Stimulated activated memory B cell treated with anti-CD40 and anti-IgM and Interleukin-4, amounts not matched to agents 10 μg/mL and 1 μg/mL and 100 μg/mL, for 72 hours (primary cell): ENCODE measurements at regions not wholly inside any gene's neighbourhood (a gene's known extent, or its start where the extent isn't known, plus 50 kb on each side); places are given as distances from the start of the nearest gene placed in this dataset.

Experiments used
- ATAC-seq: fragments of 150-1000 bp; cut with Tn5 transposase; 2 replicates; pipeline ENCODE4 v1.10.0; 2021
- H3K27ac Mint-ChIP-seq: one replicate; pipeline ENCODE4 v1.8.0; 2022; ENCODE audit warnings: mild to moderate bottlenecking, mixed read lengths
- H3K27me3 Mint-ChIP-seq: one replicate; pipeline ENCODE4 v1.8.0; 2022; ENCODE audit warnings: mixed read lengths
- H3K36me3 Mint-ChIP-seq: one replicate; pipeline ENCODE4 v1.8.0; 2022; ENCODE audit warnings: mixed read lengths
- H3K4me1 Mint-ChIP-seq: one replicate; pipeline ENCODE4 v1.8.0; 2022; ENCODE audit warnings: mixed read lengths
- H3K4me3 Mint-ChIP-seq: one replicate; pipeline ENCODE4 v1.8.0; 2022; ENCODE audit warnings: mild to moderate bottlenecking, moderate library complexity, mixed read lengths
- H3K9me3 Mint-ChIP-seq: one replicate; pipeline ENCODE4 v1.8.0; 2022; ENCODE audit warnings: mixed read lengths

- H3K27me3 Mint-ChIP-seq, result no peaks in the 10 kb centered on the region
- H3K9me3 Mint-ChIP-seq, result no peaks in the 10 kb centered on the region
- H3K4me3 Mint-ChIP-seq, result no peak overlapping the region
- no peaks in the 10 kb centered on the region for H3K36me3 Mint-ChIP-seq
- H3K4me1 Mint-ChIP-seq, result no peaks in the 10 kb centered on the region
- no peak overlapping the region for H3K27ac Mint-ChIP-seq
- ATAC-seq, result no peak
These were observed 103.9 kb upstream of the TMEM132C start for GRCh38 chr12:128163086-128163485.

GRCh38 chr12:128164533-128164932 lies 102.4 kb upstream of the TMEM132C start:
- no peak for ATAC-seq
- Mint-ChIP-seq H3K4me1 (no peaks in the 10 kb centered on the region), H3K4me3 (no peak overlapping the region), H3K27me3 (peaks cover 7% of the 10 kb centered on the region), H3K27ac (no peak overlapping the region), H3K9me3 (no peaks in the 10 kb centered on the region), H3K36me3 (no peaks in the 10 kb centered on the region)

- no peaks in the 10 kb centered on the region for H3K9me3 Mint-ChIP-seq
- H3K27me3 Mint-ChIP-seq, result peaks cover 7% of the 10 kb centered on the region
These were observed 101.6 kb upstream of the TMEM132C start for GRCh38 chr12:128165387-128165786.

DNA sequence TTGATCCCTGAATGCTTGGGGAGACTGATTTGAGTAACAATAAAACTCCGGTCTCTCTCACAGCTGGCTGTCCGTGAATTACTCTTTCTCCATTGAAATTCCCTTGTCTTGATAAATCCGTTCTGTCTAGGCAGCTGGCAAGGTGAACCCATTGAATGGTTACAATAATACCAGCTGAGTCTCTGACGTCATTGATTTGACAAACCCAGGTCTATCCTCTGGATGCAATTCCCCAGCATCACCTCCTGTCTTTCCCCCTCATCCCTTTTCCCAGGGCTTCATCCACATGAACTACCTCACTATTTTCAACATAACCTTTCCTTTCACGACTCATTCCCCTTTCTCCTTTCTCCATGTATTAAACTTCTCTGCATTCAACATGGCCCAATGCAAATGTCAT lies 98.7 kb upstream of the TMEM132C start:
- Mint-ChIP-seq H3K27me3 (peaks cover 7% of the 10 kb centered on the region), H3K36me3 (no peaks in the 10 kb centered on the region), H3K4me1 (no peaks in the 10 kb centered on the region), H3K4me3 (no peak overlapping the region), H3K27ac (no peak overlapping the region), H3K9me3 (peaks cover 2% of the 10 kb centered on the region)
- ATAC-seq, result no peak

More at GRCh38 chr12:128165387-128165786, 101.6 kb upstream of the TMEM132C start:
- H3K36me3 Mint-ChIP-seq, result no peaks in the 10 kb centered on the region
- no peaks in the 10 kb centered on the region for H3K4me1 Mint-ChIP-seq
- no peak overlapping the region for H3K4me3 Mint-ChIP-seq
- no peak for ATAC-seq
- H3K27ac Mint-ChIP-seq, result no peak overlapping the region

- no peak overlapping the region for H3K27ac Mint-ChIP-seq
- H3K9me3 Mint-ChIP-seq, result peaks cover 5% of the 10 kb centered on the region
- H3K36me3 Mint-ChIP-seq, result no peaks in the 10 kb centered on the region
- peaks cover 7% of the 10 kb centered on the region for H3K27me3 Mint-ChIP-seq
- no peak for ATAC-seq
- no peaks in the 10 kb centered on the region for H3K4me1 Mint-ChIP-seq
- H3K4me3 Mint-ChIP-seq, result no peak overlapping the region
These were observed 96.8 kb upstream of the TMEM132C start for GRCh38 chr12:128170181-128170580.

DNA sequence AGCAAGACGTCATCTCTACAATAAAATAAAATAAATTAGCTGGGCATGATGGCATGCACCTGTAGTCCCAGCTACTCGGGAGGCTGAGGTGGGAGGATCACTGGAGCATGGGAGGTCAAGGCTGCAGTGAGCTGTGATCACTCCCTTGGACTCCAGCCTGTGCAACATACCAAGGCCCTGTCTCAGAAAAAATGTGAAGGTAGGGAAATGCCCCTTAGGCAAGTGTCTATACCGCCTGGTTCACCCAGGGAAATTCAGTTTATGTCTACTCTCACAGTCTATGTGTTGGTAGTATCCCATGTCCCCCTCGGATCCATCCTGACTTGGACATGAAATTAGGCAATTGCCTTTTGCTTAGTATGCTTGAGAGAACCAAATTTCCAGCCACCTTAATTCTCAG lies 88.4 kb upstream of the TMEM132C start:
- Mint-ChIP-seq H3K4me3 (no peak overlapping the region), H3K4me1 (no peaks in the 10 kb centered on the region), H3K36me3 (no peaks in the 10 kb centered on the region), H3K27ac (no peak overlapping the region), H3K9me3 (peaks cover 10% of the 10 kb centered on the region), H3K27me3 (no peaks in the 10 kb centered on the region)
- ATAC-seq, result no peak

- Mint-ChIP-seq H3K9me3 (peaks cover 7% of the 10 kb centered on the region), H3K36me3 (no peaks in the 10 kb centered on the region), H3K4me3 (no peak overlapping the region), H3K27me3 (no peaks in the 10 kb centered on the region), H3K4me1 (no peaks in the 10 kb centered on the region), H3K27ac (no peak overlapping the region)
- ATAC-seq, result no peak
These were observed 88.0 kb upstream of the TMEM132C start for GRCh38 chr12:128178966-128179365.

DNA sequence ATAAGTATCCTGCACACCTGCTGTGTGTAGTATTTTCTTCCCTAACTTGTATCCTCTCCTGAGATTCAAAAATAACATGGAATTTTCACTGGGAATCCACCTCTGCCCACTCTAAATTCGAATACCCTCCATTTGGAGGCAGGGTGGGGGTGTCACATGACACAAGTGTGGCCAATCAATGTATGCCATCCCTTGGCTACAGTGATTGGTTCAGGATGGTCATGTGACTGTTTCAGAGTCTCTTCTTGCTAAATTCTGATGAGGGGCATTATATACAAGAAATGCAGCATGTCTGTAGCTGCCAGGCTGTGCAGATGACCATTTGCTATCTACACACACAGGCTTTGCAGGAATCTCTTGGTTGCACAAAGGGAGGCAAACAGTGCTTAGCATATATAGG lies 86.8 kb upstream of the TMEM132C start:
- H3K4me3 Mint-ChIP-seq, result no peak overlapping the region
- no peaks in the 10 kb centered on the region for H3K36me3 Mint-ChIP-seq
- no peak for ATAC-seq
- no peak overlapping the region for H3K27ac Mint-ChIP-seq
- H3K4me1 Mint-ChIP-seq, result no peaks in the 10 kb centered on the region
- peaks cover 7% of the 10 kb centered on the region for H3K9me3 Mint-ChIP-seq
- no peaks in the 10 kb centered on the region for H3K27me3 Mint-ChIP-seq

DNA sequence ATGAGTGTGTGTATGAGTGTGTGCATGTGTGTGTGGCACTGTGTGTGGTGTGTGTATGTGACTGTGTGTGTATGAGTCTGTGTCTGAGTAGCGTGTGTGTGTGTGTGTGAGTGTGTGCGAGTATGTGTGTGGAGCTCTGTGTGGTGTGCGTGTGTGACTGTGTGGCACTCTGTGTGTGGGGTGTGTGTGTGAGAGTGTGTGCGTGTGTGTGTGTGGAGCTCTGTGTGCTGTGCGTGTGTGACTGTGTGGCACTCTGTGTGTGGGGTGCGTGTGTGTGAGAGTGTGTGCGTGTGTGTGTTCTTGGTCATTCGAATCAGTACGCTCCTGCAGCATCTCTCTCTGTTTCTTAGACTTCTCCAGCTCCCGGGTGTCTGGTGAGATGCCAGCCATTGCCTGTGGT lies 76.9 kb upstream of the TMEM132C start:
- H3K4me3 Mint-ChIP-seq, result no peak overlapping the region
- no peaks in the 10 kb centered on the region for H3K36me3 Mint-ChIP-seq
- no peak for ATAC-seq
- H3K27me3 Mint-ChIP-seq, result no peaks in the 10 kb centered on the region
- no peaks in the 10 kb centered on the region for H3K9me3 Mint-ChIP-seq
- H3K27ac Mint-ChIP-seq, result no peak overlapping the region
- no peaks in the 10 kb centered on the region for H3K4me1 Mint-ChIP-seq

DNA sequence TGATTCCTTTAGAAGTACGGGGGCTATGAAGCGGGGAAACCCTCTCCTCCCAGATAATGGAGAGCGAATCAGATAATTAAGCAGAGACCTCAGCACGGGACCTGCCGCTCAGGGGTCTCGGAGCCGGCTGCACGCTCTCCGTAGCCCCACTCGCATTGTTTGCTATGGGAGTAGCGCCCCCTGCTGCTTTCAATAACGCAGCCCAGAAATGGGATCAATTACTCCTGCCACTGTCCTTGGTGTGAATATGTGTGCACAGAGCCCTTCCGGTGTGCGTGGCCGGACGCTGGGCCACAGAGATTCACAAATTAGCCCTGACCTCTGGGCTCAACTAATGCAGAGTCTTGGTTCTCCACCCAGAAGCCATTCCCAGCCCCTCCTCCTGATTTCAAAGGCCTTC lies 76.4 kb upstream of the TMEM132C start:
- no peaks in the 10 kb centered on the region for H3K9me3 Mint-ChIP-seq
- no peak for ATAC-seq

DNA sequence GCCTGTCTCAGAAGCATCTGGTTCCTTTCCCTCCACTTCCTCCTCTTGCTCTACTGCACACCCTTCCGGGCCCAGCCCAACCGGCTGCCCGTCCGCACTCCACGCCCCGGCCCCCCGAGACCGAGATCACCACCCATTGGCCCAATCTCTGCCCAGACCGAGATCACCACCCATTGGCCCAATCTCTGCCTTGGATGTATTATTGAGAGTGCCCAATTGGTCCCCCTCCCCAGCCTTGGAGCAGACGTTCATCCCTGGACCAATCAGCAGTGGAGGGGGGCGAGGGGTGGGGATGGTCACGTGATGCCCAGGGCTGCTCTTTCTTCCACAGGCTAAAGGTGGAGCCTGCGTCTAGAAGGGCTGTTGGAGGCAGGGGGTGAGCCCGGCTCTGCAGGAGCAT lies 75.6 kb upstream of the TMEM132C start:
- Mint-ChIP-seq H3K9me3 (no peaks in the 10 kb centered on the region), H3K4me3 (no peak overlapping the region), H3K4me1 (no peaks in the 10 kb centered on the region), H3K27ac (no peak overlapping the region), H3K27me3 (no peaks in the 10 kb centered on the region), H3K36me3 (no peaks in the 10 kb centered on the region)
- no peak for ATAC-seq

More for the DNA sequence above, 76.4 kb upstream of the TMEM132C start:
- Mint-ChIP-seq H3K4me3 (no peak overlapping the region), H3K4me1 (no peaks in the 10 kb centered on the region), H3K36me3 (no peaks in the 10 kb centered on the region), H3K27me3 (no peaks in the 10 kb centered on the region), H3K27ac (no peak overlapping the region)

- no peak overlapping the region for H3K4me3 Mint-ChIP-seq
- peaks cover 3% of the 10 kb centered on the region for H3K9me3 Mint-ChIP-seq
- H3K27me3 Mint-ChIP-seq, result no peaks in the 10 kb centered on the region
- ATAC-seq, result no peak
- H3K36me3 Mint-ChIP-seq, result no peaks in the 10 kb centered on the region
- no peaks in the 10 kb centered on the region for H3K4me1 Mint-ChIP-seq
- no peak overlapping the region for H3K27ac Mint-ChIP-seq
These were observed 62.3 kb upstream of the TMEM132C start for GRCh38 chr12:128204711-128205110.

DNA sequence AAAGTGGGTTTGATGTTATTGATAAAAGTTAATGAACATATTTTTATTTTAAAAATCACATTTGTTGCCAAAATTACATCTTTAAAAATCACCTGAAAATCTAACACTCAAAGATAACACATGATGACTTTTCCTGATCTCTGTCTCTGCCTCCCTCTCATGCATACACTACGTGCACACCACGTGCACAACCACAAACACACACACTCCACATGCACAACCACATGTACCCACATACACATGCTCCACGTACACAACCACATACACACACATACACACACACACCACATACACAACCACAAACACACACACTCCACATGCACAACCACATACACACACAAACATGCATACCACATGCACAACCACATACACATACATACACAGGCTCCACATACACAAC lies 61.8 kb upstream of the TMEM132C start:
- H3K4me1 Mint-ChIP-seq, result no peaks in the 10 kb centered on the region

DNA sequence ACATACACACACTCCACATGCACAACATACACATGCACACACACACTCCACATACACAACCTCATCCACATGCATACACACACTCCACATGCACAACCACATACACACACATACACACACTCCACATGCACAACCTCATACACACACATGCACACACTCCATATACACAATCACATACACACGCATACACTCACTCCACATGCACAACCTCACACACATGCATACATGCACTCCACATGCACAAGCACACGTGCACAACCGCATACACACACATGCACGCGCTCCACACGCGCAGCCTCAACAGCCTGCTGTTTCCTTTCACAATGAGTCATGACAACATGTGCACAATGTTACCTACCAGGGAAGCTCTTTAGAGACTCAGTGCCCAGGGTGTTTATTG lies 61.2 kb upstream of the TMEM132C start:
- no peak overlapping the region for H3K4me3 Mint-ChIP-seq
- H3K27me3 Mint-ChIP-seq, result no peaks in the 10 kb centered on the region
- H3K4me1 Mint-ChIP-seq, result no peaks in the 10 kb centered on the region
- no peak overlapping the region for H3K27ac Mint-ChIP-seq
- ATAC-seq, result no peak
- H3K36me3 Mint-ChIP-seq, result no peaks in the 10 kb centered on the region
- H3K9me3 Mint-ChIP-seq, result no peaks in the 10 kb centered on the region

More for the DNA sequence above, 61.8 kb upstream of the TMEM132C start:
- Mint-ChIP-seq H3K9me3 (no peaks in the 10 kb centered on the region), H3K4me3 (no peak overlapping the region), H3K27ac (no peak overlapping the region), H3K36me3 (no peaks in the 10 kb centered on the region), H3K27me3 (no peaks in the 10 kb centered on the region)
- no peak for ATAC-seq
